HepG2 (cell line): ENCODE measurements at regions not wholly inside any gene's neighbourhood (a gene's known extent, or its start where the extent isn't known, plus 50 kb on each side); places are given as distances from the start of the nearest gene placed in this dataset.

Source experiments
- ATAC-seq: fragments of 200-7000 bp; cut with Tn5 transposase; 3 replicates; pipeline ENCODE4 v1.9.1; 2020; ENCODE audit warnings: mild to moderate bottlenecking, moderate library complexity
- BruUV-seq: library from RNA; stranded (reverse); fragments of 400-500 nt; replicated peaks from 2 replicates; lab custom pipeline; 2021; lab: Mats Ljungman, UMichigan
- CTCF ChIA-PET: fragments of 300-600 bp; formaldehyde crosslinking; extraction: SDS; loops from one replicate; lab custom pipeline; 2021; ENCODE audit warnings: low total read pairs, inconsistent platforms, low intra/inter-chr PET ratio; lab: Yijun Ruan, JAX
- POLR2A ChIA-PET: fragments of 350-600 bp; sonication (Branson Sonifier 250); formaldehyde crosslinking; loops from one replicate; lab custom pipeline; 2020; ENCODE audit warnings: antibody characterized with exemption, inconsistent platforms; lab: Yijun Ruan, JAX
- DNase-seq: peaks from one replicate; pipeline ENCODE4 v3.0.0-alpha.2; 2015; ENCODE audit warnings: low spot score
- FAIRE-seq: peaks from 3 replicates; lab custom pipeline; 2011; peaks lifted over from hg19 to GRCh38; lab: Jason Lieb, UNC
- H2AFZ ChIP-seq: one replicate; pipeline ENCODE4 v1.6.1; 2011; ENCODE audit warnings: low read length, inconsistent platforms
- H3K27ac ChIP-seq: fragments of 300-600 bp; 3 replicates; pipeline ENCODE4 v1.8.0; 2011; ENCODE audit warnings: mixed run types, mild to moderate bottlenecking, mixed read lengths, low read length, inconsistent platforms; ENCODE audit not compliant: insufficient read depth; ENCODE audit errors: extremely low read length
- H3K27me3 ChIP-seq, 2 experiments: fragments of 200-600 bp in 1 of 2; 2 replicates in 1 of 2; 3 replicates in 1 of 2; pipeline versions ENCODE4 v1.6.0 to v1.8.0; 2011; ENCODE audit warnings: low read length in 2 of 2, mild to moderate bottlenecking in 2 of 2, moderate library complexity in 2 of 2, inconsistent platforms in 1 of 2; ENCODE audit not compliant: insufficient read depth in 2 of 2, control insufficient read depth in 1 of 2
- H3K36me3 ChIP-seq, 2 experiments: fragments of 200-600 bp in 1 of 2; replicated peaks in 1 of 2; 2 replicates in 1 of 2; 3 replicates in 1 of 2; pipeline versions ENCODE4 v1.5.1 to v1.8.0; 2011; ENCODE audit warnings: low read length in 2 of 2, inconsistent platforms in 1 of 2; ENCODE audit not compliant: insufficient read depth in 2 of 2, control insufficient read depth in 1 of 2
- H3K4me1 ChIP-seq: 2 replicates; pipeline ENCODE4 v1.5.1; 2012; ENCODE audit warnings: low read length, inconsistent platforms; ENCODE audit not compliant: insufficient read depth
- H3K4me2 ChIP-seq: 2 replicates; pipeline ENCODE4 v1.6.0; 2011; ENCODE audit warnings: low read depth, low read length, inconsistent platforms
- H3K4me3 ChIP-seq, 3 experiments: fragments of 200-600 bp in 1 of 3; sonication (generic), shearing (Covaris generic) in 1 of 3; replicated peaks in 1 of 3; 2 replicates each; pipeline ENCODE4 v1.5.1; 2011 to 2016; ENCODE audit warnings: low read length in 3 of 3, inconsistent platforms in 2 of 3, low read depth in 2 of 3, mild to moderate bottlenecking in 2 of 3, control low read depth in 1 of 3, mixed read lengths in 1 of 3; ENCODE audit not compliant: insufficient read depth in 1 of 3
- H3K79me2 ChIP-seq: one replicate; pipeline ENCODE4 v1.6.1; 2011; ENCODE audit warnings: low read length, inconsistent platforms; ENCODE audit not compliant: insufficient read depth
- H3K9ac ChIP-seq: 2 replicates; pipeline ENCODE4 v1.6.0; 2011; ENCODE audit warnings: mild to moderate bottlenecking, low read depth, low read length, inconsistent platforms; ENCODE audit not compliant: insufficient read depth
- H3K9me3 ChIP-seq: 2 replicates; pipeline ENCODE4 v1.5.1; 2012; ENCODE audit warnings: mild to moderate bottlenecking, low read length
- H4K20me1 ChIP-seq: 2 replicates; pipeline ENCODE4 v1.6.0; 2011; ENCODE audit warnings: inconsistent platforms, mild to moderate bottlenecking, low read length, moderate library complexity; ENCODE audit not compliant: insufficient read depth
- ATRX ChIP-seq: sonication (generic); formaldehyde crosslinking; IDR thresholded peaks from 2 replicates; pipeline ENCODE4 v1.4.0; 2020; ENCODE audit warnings: missing genetic modification reagents, borderline replicate concordance
- HNRNPLL ChIP-seq: fragments of 200-400 bp; formaldehyde crosslinking; IDR thresholded peaks from 2 replicates; pipeline ENCODE4 v1.6.1; 2017; ENCODE audit warnings: mild to moderate bottlenecking, low read depth, low read length; ENCODE audit not compliant: poor library complexity, severe bottlenecking
- HOXA3 ChIP-seq: sonication (generic); formaldehyde crosslinking; IDR thresholded peaks from 2 replicates; pipeline ENCODE4 v1.5.0; 2020; ENCODE audit warnings: missing genetic modification reagents
- ZFP1 ChIP-seq: IDR thresholded peaks from 2 replicates; pipeline ENCODE4 v1.6.1; 2016
- WGBS: methylation state at CpG from one replicate; pipeline ENCODE4 v1.1.6; 2017; ENCODE audit warnings: low lambda C conversion rate; 5-methylcytosine and 5-hydroxymethylcytosine counted together
- in situ Hi-C: cut with HindIII; loops from 2 replicates; pipeline ENCODE4 v1.10.0; 2017; ENCODE audit warnings: low pct_unique_long_range_greater_than_20kb; ENCODE audit not compliant: extremely low pct_ligation_motif_present
- intact Hi-C: fragments of 100-400 bp; cut with micrococcal nuclease; formaldehyde crosslinking; loops from one replicate; pipeline ENCODE4 v1.10.0; 2022; ENCODE audit not compliant: unreplicated experiment
- TF ChIP-seq, protein P1 (sequence below): sonication (generic); formaldehyde crosslinking; conservative IDR thresholded peaks from 2 replicates; pipeline ENCODE4 v1.8.1; 2023; ENCODE audit warnings: missing genetic modification reagents
- TF ChIP-seq, protein P2 (sequence below): sonication (generic); formaldehyde crosslinking; IDR thresholded peaks from 2 replicates; pipeline ENCODE4 v1.4.0; 2020; ENCODE audit warnings: low read depth, mild to moderate bottlenecking, missing genetic modification reagents

DNA sequence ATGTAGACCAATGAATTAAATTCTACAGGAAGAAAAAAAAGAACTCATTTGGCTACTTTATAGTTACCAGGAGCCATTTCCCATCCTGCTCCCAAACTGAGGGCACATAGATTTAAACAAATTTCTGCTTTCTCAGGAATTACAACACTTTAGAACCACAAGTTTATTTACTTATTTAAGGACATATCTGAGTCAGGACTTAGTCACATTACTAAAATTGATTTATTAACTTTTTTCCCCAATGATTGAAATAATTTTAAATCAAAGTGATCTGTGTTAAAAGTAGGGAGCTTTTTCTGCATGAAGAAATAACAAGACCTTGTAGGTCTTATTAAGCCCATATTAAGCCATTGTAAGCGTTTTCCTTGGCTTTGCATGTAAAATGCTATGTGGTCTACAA is 291.0 kb upstream of the HAND2 start (continued):
- TF ChIP-seq ZFP1 (CRISPR knock-in tag) = no peak
- TF ChIP-seq HNRNPLL = no peak

DNA sequence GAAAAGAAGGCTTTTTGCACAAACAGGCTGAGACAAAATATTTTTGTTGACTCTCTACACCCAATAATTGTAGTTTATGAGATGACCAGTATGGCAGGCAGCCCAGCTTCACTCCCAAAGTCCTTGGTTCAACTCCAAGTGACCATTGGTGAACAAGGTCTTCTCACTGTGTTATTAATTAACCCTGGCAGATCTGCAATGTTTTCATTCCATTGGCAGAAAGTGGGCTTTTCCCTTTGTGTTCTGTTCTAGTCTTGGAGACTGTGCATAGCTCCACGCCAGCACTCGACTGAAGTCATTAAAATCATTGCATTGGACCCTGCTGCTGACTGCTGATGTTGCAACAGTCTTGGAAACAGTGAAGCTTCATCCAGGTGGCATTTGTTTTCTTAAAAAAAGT is 277.3 kb upstream of the HAND2 start:
- no TSS peak for BruUV-seq

More for the DNA sequence above, 277.3 kb upstream of the HAND2 start:
- Histone ChIP-seq H4K20me1 (no peaks in the 10 kb centered on the region), H3K27ac (no peak overlapping the region), H3K4me2 (no peak overlapping the region), H3K27me3 (no peaks in the 10 kb centered on the region), H2AFZ (no peak overlapping the region), H3K36me3 (no peaks in the 10 kb centered on the region), H3K9ac (no peak overlapping the region), H3K4me3 (no peak overlapping the region), H3K9me3 (no peaks in the 10 kb centered on the region), H3K4me1 (no peaks in the 10 kb centered on the region), H3K79me2 (no peaks in the 10 kb centered on the region)
- in situ Hi-C loops (no loop called here), intact Hi-C loops (no loop called here)
- no peak for FAIRE-seq
- TF ChIP-seq, protein P1, sequence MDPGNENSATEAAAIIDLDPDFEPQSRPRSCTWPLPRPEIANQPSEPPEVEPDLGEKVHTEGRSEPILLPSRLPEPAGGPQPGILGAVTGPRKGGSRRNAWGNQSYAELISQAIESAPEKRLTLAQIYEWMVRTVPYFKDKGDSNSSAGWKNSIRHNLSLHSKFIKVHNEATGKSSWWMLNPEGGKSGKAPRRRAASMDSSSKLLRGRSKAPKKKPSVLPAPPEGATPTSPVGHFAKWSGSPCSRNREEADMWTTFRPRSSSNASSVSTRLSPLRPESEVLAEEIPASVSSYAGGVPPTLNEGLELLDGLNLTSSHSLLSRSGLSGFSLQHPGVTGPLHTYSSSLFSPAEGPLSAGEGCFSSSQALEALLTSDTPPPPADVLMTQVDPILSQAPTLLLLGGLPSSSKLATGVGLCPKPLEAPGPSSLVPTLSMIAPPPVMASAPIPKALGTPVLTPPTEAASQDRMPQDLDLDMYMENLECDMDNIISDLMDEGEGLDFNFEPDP (CRISPR knock-in tag) = no peak
- TF ChIP-seq, protein P2, sequence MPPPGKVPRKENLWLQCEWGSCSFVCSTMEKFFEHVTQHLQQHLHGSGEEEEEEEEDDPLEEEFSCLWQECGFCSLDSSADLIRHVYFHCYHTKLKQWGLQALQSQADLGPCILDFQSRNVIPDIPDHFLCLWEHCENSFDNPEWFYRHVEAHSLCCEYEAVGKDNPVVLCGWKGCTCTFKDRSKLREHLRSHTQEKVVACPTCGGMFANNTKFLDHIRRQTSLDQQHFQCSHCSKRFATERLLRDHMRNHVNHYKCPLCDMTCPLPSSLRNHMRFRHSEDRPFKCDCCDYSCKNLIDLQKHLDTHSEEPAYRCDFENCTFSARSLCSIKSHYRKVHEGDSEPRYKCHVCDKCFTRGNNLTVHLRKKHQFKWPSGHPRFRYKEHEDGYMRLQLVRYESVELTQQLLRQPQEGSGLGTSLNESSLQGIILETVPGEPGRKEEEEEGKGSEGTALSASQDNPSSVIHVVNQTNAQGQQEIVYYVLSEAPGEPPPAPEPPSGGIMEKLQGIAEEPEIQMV (CRISPR knock-in tag) = no peak
- no peak for TF ChIP-seq HOXA3 (CRISPR knock-in tag)
- no peak for TF ChIP-seq ATRX
- ChIA-PET POLR2A (no interaction called here), CTCF (no interaction called here)
- DNase-seq = no peak
- 8% methylated on average over 2 of the region's 2 CpGs for WGBS
- no peak for ATAC-seq
